Keratinocyte (primary cell): ENCODE measurements at regions not wholly inside any gene's neighbourhood (a gene's known extent, or its start where the extent isn't known, plus 50 kb on each side); places are given as distances from the start of the nearest gene placed in this dataset.

Experiments used
- DNase-seq: peaks from one replicate; pipeline ENCODE4 v3.0.0-alpha.2; 2011; ENCODE audit warnings: low read depth, missing footprints, low spot score
- FAIRE-seq: peaks from 2 replicates; lab custom pipeline; 2011; peaks lifted over from hg19 to GRCh38; lab: Jason Lieb, UNC
- H2AFZ ChIP-seq: 2 replicates; pipeline ENCODE4 v1.6.0; 2012; ENCODE audit warnings: low read length, control low read depth, inconsistent platforms; ENCODE audit not compliant: control insufficient read depth
- H3K27ac ChIP-seq: 2 replicates; pipeline ENCODE4 v1.5.1; 2011; ENCODE audit warnings: low read length; ENCODE audit not compliant: control insufficient read depth, insufficient read depth
- H3K27me3 ChIP-seq: 3 replicates; pipeline ENCODE4 v1.6.0; 2011; ENCODE audit warnings: low read length; ENCODE audit not compliant: control insufficient read depth, insufficient read depth; ENCODE audit errors: extremely low read depth
- H3K36me3 ChIP-seq, 2 experiments: 2 replicates in 1 of 2; 3 replicates in 1 of 2; pipeline ENCODE4 v1.5.1; 2011; ENCODE audit warnings: low read length in 2 of 2, mild to moderate bottlenecking in 1 of 2; ENCODE audit not compliant: control insufficient read depth in 2 of 2, insufficient read depth in 2 of 2; ENCODE audit errors: extremely low read depth in 1 of 2
- H3K4me1 ChIP-seq: 3 replicates; pipeline ENCODE4 v1.5.1; 2011; ENCODE audit warnings: low read length; ENCODE audit not compliant: control insufficient read depth, insufficient read depth; ENCODE audit errors: extremely low read depth
- H3K4me2 ChIP-seq: 3 replicates; pipeline ENCODE4 v1.6.0; 2011; ENCODE audit warnings: low read depth, low read length; ENCODE audit not compliant: control insufficient read depth, insufficient read depth; ENCODE audit errors: extremely low read depth
- H3K4me3 ChIP-seq, 3 experiments: fragments of 200-600 bp in 1 of 3; sonication (generic) in 1 of 3; 2 replicates in 2 of 3; 3 replicates in 1 of 3; pipeline ENCODE4 v1.5.1; 2011 to 2016; ENCODE audit warnings: low read length in 3 of 3, mild to moderate bottlenecking in 3 of 3, control low read depth in 2 of 3, inconsistent platforms in 1 of 3, low read depth in 1 of 3, mixed read lengths in 1 of 3, mixed run types in 1 of 3, moderate library complexity in 1 of 3; ENCODE audit not compliant: control insufficient read depth in 2 of 3, insufficient read depth in 2 of 3; ENCODE audit errors: extremely low read depth in 1 of 3
- H3K79me2 ChIP-seq: 2 replicates; pipeline ENCODE4 v1.6.0; 2012; ENCODE audit warnings: low read length; ENCODE audit not compliant: control insufficient read depth, insufficient read depth
- H3K9ac ChIP-seq: 3 replicates; pipeline ENCODE4 v1.6.0; 2011; ENCODE audit warnings: low read length; ENCODE audit not compliant: control insufficient read depth, insufficient read depth; ENCODE audit errors: extremely low read depth
- H3K9me1 ChIP-seq: 3 replicates; pipeline ENCODE4 v1.6.0; 2011; ENCODE audit warnings: low read length; ENCODE audit not compliant: control insufficient read depth, insufficient read depth; ENCODE audit errors: extremely low read depth
- H3K9me3 ChIP-seq: 2 replicates; pipeline ENCODE4 v1.5.1; 2012; ENCODE audit warnings: low read depth, low read length; ENCODE audit not compliant: control insufficient read depth
- H4K20me1 ChIP-seq: 3 replicates; pipeline ENCODE4 v1.6.0; 2011; ENCODE audit warnings: low read length; ENCODE audit not compliant: control insufficient read depth, insufficient read depth; ENCODE audit errors: extremely low read depth
- EZH2 ChIP-seq: IDR thresholded peaks from one replicate; pipeline ENCODE4 v1.6.1; 2012; ENCODE audit warnings: inconsistent platforms, mild to moderate bottlenecking, low read length, moderate library complexity
- dilution Hi-C: fragments of 300-500 bp; cut with MboI; formaldehyde crosslinking; loops from one replicate; pipeline ENCODE4 v1.7.0; 2020; ENCODE audit warnings: low sequenced_read_pairs; ENCODE audit not compliant: extremely low pct_ligation_motif_present
- TF ChIP-seq, protein P1 (sequence below), 3 experiments: IDR thresholded peaks in 1 of 3; conservative IDR thresholded peaks in 1 of 3; optimal IDR thresholded peaks in 1 of 3; 2 replicates in 2 of 3; 3 replicates in 1 of 3; pipeline versions ENCODE3 to v1.5.1; 2011; ENCODE audit warnings: low read length in 3 of 3, mild to moderate bottlenecking in 3 of 3, moderate library complexity in 2 of 3, control low read depth in 1 of 3, inconsistent platforms in 1 of 3; ENCODE audit not compliant: insufficient read depth in 2 of 3; ENCODE audit errors: extremely low read depth in 1 of 3

DNA sequence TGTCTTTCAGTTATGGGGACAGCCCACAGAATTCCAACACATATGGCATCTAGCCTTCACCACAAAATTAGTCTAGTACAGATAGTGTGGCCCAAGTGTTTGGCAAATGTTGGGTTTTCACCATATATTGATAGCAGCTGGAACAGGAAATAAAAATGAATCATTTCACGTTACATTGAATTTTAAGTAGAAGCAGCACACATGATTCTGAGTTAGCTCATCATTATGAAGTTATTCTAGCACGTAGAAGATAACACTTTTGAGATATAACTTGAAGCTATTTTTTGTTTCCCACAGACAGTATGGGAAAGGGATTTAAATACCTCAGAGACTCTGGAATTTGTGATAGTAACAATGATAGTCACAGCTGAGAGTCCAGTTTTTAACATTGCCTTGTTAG lies 118.7 kb downstream of the FAT4 start:
- Histone ChIP-seq H3K4me2 (no peak overlapping the region), H3K9ac (no peak overlapping the region), H2AFZ (no peak overlapping the region), H3K27ac (no peak overlapping the region), H3K9me1 (no peaks in the 10 kb centered on the region), H3K27me3 (no peaks in the 10 kb centered on the region), H3K4me1 (no peaks in the 10 kb centered on the region), H4K20me1 (no peaks in the 10 kb centered on the region), H3K79me2 (no peaks in the 10 kb centered on the region), H3K9me3 (no peaks in the 10 kb centered on the region), H3K4me3 (no peak overlapping the region), H3K36me3 (no peaks in the 10 kb centered on the region)
- TF ChIP-seq, protein P1, sequence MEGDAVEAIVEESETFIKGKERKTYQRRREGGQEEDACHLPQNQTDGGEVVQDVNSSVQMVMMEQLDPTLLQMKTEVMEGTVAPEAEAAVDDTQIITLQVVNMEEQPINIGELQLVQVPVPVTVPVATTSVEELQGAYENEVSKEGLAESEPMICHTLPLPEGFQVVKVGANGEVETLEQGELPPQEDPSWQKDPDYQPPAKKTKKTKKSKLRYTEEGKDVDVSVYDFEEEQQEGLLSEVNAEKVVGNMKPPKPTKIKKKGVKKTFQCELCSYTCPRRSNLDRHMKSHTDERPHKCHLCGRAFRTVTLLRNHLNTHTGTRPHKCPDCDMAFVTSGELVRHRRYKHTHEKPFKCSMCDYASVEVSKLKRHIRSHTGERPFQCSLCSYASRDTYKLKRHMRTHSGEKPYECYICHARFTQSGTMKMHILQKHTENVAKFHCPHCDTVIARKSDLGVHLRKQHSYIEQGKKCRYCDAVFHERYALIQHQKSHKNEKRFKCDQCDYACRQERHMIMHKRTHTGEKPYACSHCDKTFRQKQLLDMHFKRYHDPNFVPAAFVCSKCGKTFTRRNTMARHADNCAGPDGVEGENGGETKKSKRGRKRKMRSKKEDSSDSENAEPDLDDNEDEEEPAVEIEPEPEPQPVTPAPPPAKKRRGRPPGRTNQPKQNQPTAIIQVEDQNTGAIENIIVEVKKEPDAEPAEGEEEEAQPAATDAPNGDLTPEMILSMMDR (optimal IDR thresholded peaks at IDR 0.05 in 1 of 3, IDR thresholded peaks at IDR 0.05 in 1 of 3, conservative IDR thresholded peaks at IDR 0.05 in 1 of 3; ENCODE audit: extremely low read depth in 1 of 3, insufficient read depth in 2 of 3, low read length in 3 of 3), result no peak
- FAIRE-seq (no peak), DNase-seq (no peak)
- dilution Hi-C loops, result no loop called here

DNA sequence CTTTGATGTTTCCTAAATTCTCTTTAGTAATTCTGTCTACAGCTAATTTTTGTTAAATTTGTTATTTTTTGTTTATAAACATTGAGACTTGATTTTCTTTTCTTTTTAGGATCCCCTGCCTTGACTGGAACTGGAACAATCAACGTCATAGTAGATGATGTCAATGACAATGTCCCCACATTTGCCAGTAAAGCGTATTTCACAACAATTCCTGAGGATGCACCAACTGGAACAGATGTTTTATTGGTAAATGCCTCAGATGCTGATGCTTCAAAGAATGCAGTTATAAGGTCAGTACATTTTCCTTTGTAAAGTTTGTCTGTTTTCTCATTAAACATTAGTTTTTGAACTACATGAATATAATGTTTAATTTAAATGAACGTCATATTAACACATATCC lies 119.4 kb downstream of the FAT4 start:
- Histone ChIP-seq H3K9ac (no peak overlapping the region), H2AFZ (no peak overlapping the region), H3K36me3 (no peaks in the 10 kb centered on the region), H3K27ac (no peak overlapping the region), H3K79me2 (no peaks in the 10 kb centered on the region), H3K4me2 (no peak overlapping the region), H3K4me3 (no peak overlapping the region), H4K20me1 (no peaks in the 10 kb centered on the region), H3K9me1 (no peaks in the 10 kb centered on the region), H3K27me3 (no peaks in the 10 kb centered on the region), H3K9me3 (no peaks in the 10 kb centered on the region), H3K4me1 (no peaks in the 10 kb centered on the region)
- FAIRE-seq (no peak), DNase-seq (no peak)
- no peak for TF ChIP-seq EZH2
- TF ChIP-seq, protein P1 (optimal IDR thresholded peaks at IDR 0.05 in 1 of 3, IDR thresholded peaks at IDR 0.05 in 1 of 3, conservative IDR thresholded peaks at IDR 0.05 in 1 of 3; ENCODE audit: extremely low read depth in 1 of 3, insufficient read depth in 2 of 3, low read length in 3 of 3), result no peak
- dilution Hi-C loops, result no loop called here
